ENCODE measurements at regions not wholly inside any gene's neighbourhood (a gene's known extent, or its start where the extent isn't known, plus 50 kb on each side); places are given as distances from the start of the nearest gene placed in this dataset.

- no peak for TF ChIP-seq ARID4B (CRISPR knock-in tag; IDR thresholded peaks at IDR 0.05)
- TF ChIP-seq IFI16 (CRISPR knock-in tag; IDR thresholded peaks at IDR 0.05) = no peak
- no peak for TF ChIP-seq FIP1L1 (IDR thresholded peaks at IDR 0.05; ENCODE audit: low read depth, low read length, poor library complexity, severe bottlenecking)
- TF ChIP-seq ATF2 (CRISPR knock-in tag; IDR thresholded peaks at IDR 0.05) = no peak
- TF ChIP-seq CHD7 (IDR thresholded peaks at IDR 0.05; ENCODE audit: low read depth, low read length) = no peak
- no peak for TF ChIP-seq HNRNPLL (IDR thresholded peaks at IDR 0.05; ENCODE audit: low read depth, low read length, poor library complexity, severe bottlenecking)
- no peak for TF ChIP-seq ELK1 (CRISPR knock-in tag; IDR thresholded peaks at IDR 0.05)
Measured at GRCh38 chr20:24112360-24112759, 123.8 kb upstream of the GGTLC1 start (continued).

All from K562 (cell line).